Esophagus squamous epithelium (tissue), 4 donors: ENCODE measurements at regions not wholly inside any gene's neighbourhood (a gene's known extent, or its start where the extent isn't known, plus 50 kb on each side); places are given as distances from the start of the nearest gene placed in this dataset.

Experiments used
- POLR2A ChIP-seq, 4 donors: fragments of 450-650 bp; IDR thresholded peaks; one replicate each; pipeline ENCODE4 v1.6.1; 2017; ENCODE audit warnings: antibody characterized with exemption in 4 of 4, mild to moderate bottlenecking in 4 of 4, moderate library complexity in 3 of 4
- TF ChIP-seq, protein P1 (sequence below), 6 experiments: fragments of 450-650 bp in 4 of 6; fragments of 200-600 bp in 2 of 6; sonication (generic) in 2 of 6; IDR thresholded peaks; one replicate each; pipeline ENCODE4 v1.5.1; 2016 to 2019; ENCODE audit warnings: antibody characterized with exemption in 6 of 6, mild to moderate bottlenecking in 4 of 6, moderate library complexity in 4 of 6

DNA sequence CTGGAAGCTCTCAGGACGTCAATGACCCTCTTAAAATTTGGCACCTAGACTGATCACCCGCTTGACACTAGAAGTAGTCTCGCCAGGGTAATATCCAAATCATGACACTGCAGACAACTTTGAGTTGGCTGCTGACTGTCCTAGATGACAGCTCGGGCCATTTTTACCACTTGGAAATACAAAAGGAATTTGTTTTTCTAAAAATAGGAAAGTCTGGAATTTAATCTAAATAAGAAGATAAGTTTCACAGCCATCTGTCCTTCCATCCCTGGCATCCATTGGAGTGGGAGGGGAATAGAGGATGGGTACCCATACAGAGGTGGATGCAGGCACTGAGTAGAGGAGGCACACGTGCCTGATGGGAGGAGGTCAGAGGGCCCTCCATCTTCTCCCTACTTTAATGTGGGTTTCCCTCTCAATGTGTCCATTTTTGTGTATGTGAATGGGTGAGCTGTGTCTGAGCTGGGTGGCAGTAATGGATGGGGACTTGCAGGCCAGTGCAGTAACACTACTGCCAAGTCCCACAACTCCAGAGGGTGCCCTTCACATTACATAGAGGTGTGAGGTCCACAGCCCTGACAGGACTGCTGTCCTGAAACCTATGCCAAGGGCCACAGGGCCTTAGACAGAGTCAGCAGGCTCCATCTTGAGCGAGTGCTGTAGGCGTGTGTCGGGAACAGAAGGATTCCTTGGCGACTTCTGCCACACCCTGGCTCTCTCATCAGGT lies 104.8 kb upstream of the IPO9 start:
- TF ChIP-seq POLR2A (IDR thresholded peaks at IDR 0.05): no peak
- TF ChIP-seq, protein P1, sequence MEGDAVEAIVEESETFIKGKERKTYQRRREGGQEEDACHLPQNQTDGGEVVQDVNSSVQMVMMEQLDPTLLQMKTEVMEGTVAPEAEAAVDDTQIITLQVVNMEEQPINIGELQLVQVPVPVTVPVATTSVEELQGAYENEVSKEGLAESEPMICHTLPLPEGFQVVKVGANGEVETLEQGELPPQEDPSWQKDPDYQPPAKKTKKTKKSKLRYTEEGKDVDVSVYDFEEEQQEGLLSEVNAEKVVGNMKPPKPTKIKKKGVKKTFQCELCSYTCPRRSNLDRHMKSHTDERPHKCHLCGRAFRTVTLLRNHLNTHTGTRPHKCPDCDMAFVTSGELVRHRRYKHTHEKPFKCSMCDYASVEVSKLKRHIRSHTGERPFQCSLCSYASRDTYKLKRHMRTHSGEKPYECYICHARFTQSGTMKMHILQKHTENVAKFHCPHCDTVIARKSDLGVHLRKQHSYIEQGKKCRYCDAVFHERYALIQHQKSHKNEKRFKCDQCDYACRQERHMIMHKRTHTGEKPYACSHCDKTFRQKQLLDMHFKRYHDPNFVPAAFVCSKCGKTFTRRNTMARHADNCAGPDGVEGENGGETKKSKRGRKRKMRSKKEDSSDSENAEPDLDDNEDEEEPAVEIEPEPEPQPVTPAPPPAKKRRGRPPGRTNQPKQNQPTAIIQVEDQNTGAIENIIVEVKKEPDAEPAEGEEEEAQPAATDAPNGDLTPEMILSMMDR (IDR thresholded peaks at IDR 0.05): no peak
